ENCODE measurements at regions not wholly inside any gene's neighbourhood (a gene's known extent, or its start where the extent isn't known, plus 50 kb on each side); places are given as distances from the start of the nearest gene placed in this dataset.
A peak's percentile ranks its signal among the peaks of the same experiment; 100 is the strongest.
"Not testable (repeated sequence)": the region's sequence is repeated elsewhere in the genome, so short reads cannot be mapped to it uniquely, and the experiment has no call there.

DNA sequence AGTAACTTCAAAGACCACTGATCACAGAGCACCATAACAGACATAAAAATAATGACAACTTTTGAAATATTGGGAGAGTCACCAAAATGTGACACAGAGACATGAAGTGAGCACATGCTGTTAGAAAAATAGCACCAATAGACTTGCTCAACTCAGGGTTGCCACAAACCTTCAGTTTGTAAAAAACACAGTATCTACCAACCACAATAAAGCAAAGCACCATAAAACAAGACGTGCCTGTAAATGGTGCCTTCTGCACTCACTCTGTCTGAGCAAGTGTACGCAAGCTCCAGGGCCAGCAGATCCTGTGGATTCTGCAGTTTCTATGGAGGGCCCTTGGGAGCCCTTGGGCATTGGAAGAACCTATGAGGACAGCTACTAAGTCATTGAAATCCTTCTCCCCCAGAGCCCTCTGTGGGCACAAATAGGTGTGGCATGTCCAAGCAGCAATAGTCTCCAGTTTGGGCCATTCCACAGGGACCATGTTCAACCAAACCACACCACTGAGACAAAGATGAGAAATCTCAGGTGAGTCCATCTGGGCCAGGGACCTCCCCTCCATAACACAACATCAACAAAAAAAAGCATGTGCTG, 116.9 kb upstream of the RAB4A start:
- no peak for DNase-seq (ENCODE audit: low read depth in 2 of 2)

- DNase-seq (ENCODE audit: low read depth in 2 of 2) = no peak
Measured at GRCh38 chr1:229154811-229155210, 116.1 kb upstream of the RAB4A start.

DNA sequence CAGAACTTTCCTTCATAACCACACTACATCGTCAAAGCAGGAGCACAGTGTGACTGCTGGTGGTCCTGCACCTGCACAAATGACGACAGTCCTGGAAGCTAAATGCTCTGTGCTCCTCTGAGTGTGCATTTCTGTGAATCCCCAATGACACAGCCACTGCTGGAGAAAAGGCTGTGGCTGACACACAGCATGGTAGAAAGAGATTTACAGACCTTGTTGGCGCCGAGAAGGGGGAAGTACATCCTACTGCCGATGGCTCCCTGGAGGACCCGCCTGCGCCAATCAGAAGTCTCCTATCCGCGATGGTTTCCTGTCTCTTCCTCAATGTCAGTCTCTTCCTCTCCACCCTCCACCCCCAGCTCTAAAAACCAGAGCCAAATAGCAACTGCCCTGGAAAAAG, 115.4 kb upstream of the RAB4A start:
- DNase-seq (ENCODE audit: low read depth in 2 of 2) = peak in 1 of 2 experiments; percentile 14

- DNase-seq (ENCODE audit: low read depth in 2 of 2) = no peak
Measured at GRCh38 chr1:229156872-229157271, 114.0 kb upstream of the RAB4A start.

GRCh38 chr1:229157480-229157879, 113.4 kb upstream of the RAB4A start:
- DNase-seq (ENCODE audit: low read depth in 2 of 2) = no peak

GRCh38 chr1:229158341-229158921, 112.5 kb upstream of the RAB4A start:
- no peak for DNase-seq (ENCODE audit: low read depth in 2 of 2)

DNA sequence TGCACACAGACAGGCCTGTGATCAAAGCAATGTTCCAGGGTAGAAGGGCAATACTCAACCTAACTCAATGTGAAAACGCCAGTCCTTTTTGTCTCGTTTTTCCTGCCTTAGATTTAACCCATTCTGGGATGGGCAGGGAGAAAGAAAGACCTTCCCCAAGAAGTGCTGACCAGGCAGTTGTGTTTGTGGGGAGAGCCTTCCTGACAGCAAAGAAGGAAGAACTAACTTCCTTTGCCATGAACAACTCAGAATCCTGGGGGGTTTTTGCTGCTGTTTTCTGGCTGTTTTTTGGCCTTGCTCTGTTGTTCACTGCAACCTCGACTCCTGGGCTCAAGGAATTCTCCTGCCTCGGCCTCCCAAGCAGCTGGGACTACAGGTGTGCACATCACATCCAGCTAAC, 112.0 kb upstream of the RAB4A start:
- no peak for DNase-seq (ENCODE audit: low read depth in 2 of 2)

GRCh38 chr1:229159668-229160544, 111.0 kb upstream of the RAB4A start:
- DNase-seq (ENCODE audit: low read depth in 2 of 2) = no peak

- no peak for DNase-seq (ENCODE audit: low read depth in 2 of 2)
Measured at GRCh38 chr1:229161740-229162139, 109.2 kb upstream of the RAB4A start.

- DNase-seq (ENCODE audit: low read depth in 2 of 2) = no peak
Measured at GRCh38 chr1:229162825-229163515, 107.9 kb upstream of the RAB4A start.

GRCh38 chr1:229164348-229164747, 106.6 kb upstream of the RAB4A start:
- DNase-seq (ENCODE audit: low read depth in 2 of 2) = no peak

DNA sequence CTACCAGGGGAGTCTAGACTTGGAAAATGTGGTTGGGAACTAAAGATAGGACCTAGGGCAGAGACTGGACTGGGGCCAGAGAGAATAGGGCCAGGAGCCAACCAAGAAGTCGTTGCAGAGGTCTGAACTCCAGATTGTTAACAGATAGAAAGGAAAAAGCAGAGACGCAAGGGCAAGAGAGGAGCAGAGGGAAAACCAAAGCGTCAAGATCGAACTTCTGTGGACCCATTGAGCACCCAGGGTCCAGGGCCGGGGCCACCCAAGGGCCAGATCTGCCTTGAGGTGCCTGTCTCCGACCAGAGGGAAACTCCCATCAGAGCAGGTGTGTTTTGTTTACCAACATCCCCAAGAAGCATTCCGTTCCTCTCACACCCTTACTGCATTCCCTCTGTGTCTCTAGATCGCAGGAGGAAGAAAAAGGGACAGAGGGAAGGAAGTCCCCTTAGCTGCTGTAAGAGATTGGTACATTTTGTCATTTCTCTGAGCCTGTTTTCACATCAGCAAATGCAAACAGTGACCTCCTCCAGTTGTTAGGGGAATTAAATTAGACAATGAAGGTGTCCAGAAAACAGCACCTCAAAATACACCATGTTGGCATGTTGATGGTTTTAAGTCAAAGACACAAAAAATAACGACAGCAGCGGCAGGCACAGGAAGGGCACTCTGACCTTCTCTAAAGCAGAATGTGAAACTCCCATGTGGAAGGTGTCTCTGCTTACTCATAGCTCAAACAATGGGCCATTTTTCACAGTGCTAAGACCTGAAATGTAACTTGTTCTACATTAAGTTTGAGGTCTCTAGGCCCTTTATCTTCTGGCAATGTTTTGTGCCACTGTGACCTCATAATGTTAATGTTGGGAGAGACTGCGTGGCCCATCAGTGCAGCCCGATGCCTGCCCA, 105.8 kb upstream of the RAB4A start:
- DNase-seq (ENCODE audit: low read depth in 2 of 2) = no peak

- no peak for DNase-seq (ENCODE audit: low read depth in 2 of 2)
Measured at GRCh38 chr1:229167318-229167717, 103.6 kb upstream of the RAB4A start.

DNA sequence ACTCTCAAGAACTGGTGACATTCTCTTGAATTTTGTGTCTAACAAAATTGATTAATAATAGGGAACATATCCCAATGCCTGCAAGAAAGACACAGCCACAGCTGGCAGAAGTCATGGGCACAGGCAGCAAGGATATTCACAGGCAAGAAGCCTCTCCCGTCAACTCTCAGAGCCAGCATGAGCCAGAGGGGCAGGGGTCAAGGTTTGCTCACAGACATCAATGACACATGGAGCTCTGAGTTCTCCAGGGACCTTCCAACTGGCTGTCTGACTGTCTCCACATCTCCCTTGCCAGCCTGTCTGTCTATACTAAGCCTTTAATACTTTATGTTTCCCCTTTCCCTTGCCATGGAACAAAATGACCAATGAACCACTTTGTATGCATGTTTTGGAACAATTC, 101.5 kb upstream of the RAB4A start:
- DNase-seq (ENCODE audit: low read depth in 2 of 2) = no peak

GRCh38 chr1:229170274-229170673, 100.6 kb upstream of the RAB4A start:
- no peak for DNase-seq (ENCODE audit: low read depth in 2 of 2)

- DNase-seq (ENCODE audit: low read depth in 2 of 2) = no peak
Measured at GRCh38 chr1:229170778-229171505, 100.0 kb upstream of the RAB4A start.

GRCh38 chr1:229171934-229172333, 99.0 kb upstream of the RAB4A start:
- DNase-seq (ENCODE audit: low read depth in 2 of 2) = no peak

DNA sequence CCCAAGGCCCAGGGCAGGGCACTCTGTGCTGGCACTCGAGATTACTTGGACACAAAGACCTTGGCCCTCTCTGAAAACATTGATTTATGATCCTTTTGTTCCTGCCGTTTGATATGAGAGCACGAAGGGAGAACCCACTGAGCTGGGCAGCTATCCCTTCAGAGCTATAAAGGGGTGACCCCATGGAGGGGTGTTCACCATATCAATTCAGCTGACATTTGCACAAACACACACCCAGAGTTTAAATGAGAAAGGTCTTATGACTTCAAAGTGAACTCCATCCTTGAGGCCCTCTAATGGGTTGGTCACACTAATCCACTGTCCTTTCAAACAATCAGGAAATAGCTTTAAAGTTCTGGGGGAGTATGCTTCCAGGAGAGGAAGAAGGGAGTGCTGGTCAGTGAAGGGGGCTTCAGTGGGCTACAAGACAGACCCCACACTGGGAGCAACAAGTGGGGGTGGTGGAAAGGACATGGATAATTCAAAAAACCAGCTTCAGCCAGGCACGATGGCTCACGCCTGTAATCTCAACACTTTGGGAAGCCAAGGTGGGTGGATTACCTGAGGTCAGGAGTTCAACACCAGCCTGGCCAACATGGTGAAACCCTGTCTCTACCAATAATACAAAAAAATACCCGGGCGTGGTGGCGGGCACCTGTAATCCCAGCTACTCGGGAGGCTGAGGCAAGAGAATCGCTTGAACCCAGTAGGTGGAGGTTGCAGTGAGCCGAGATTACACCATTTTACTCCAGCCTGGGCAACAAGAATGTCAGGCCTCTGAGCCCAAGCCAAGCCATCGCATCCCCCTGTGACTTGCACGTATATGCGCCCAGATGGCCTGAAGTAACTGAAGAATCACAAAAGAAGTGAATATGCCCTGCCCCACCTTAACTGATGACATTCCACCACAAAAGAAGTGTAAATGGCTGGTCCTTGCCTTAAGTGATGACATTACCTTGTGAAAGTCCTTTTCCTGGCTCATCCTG, 97.1 kb upstream of the RAB4A start:
- not testable (repeated sequence) for DNase-seq (ENCODE audit: low read depth in 2 of 2)

DNA sequence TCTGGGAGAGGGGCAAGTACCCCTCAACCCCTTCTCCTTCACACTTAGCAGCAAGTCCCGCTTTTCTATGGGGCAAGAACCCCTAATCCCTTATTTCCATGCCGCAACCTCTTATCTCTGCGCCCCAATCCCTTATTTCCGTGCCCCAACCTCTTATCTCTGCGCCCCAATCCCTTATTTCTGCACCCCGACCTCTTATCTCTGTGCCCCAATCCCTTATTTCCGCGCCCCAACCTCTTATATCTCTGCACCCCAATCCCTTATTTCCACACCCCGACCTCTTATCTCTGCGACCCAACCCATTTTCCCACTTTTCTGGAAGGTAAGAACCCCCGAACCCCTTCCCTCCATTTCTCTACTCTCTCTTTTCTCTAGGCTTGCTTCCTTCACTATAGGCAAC, 95.6 kb upstream of the RAB4A start:
- not testable (repeated sequence) for DNase-seq (ENCODE audit: low read depth in 2 of 2)
